GM23338 (cell line): ENCODE measurements at regions not wholly inside any gene's neighbourhood (a gene's known extent, or its start where the extent isn't known, plus 50 kb on each side); places are given as distances from the start of the nearest gene placed in this dataset.

Experiments used
- EZH2 ChIP-seq: fragments of 200-600 bp; sonication (generic); IDR thresholded peaks from one replicate; pipeline ENCODE4 v1.8.0; 2017; ENCODE audit warnings: antibody characterized with exemption, mild to moderate bottlenecking, low read depth; ENCODE audit not compliant: unreplicated experiment
- EZH2phosphoT487 ChIP-seq: fragments of 200-600 bp; sonication (generic); IDR thresholded peaks from one replicate; pipeline ENCODE4 v1.8.1; 2018; ENCODE audit warnings: antibody characterized with exemption; ENCODE audit not compliant: unreplicated experiment
- POLR2AphosphoS5 ChIP-seq: IDR thresholded peaks from 2 replicates; pipeline ENCODE4 v1.6.1; 2016; ENCODE audit warnings: antibody characterized with exemption, low read depth
- ZNF331 ChIP-seq: fragments of 250-450 bp; sonication (Bioruptor Pico); IDR thresholded peaks from 2 replicates; pipeline ENCODE4 v1.5.0; 2020; ENCODE audit warnings: low read depth, mild to moderate bottlenecking, moderate library complexity
- TF ChIP-seq, protein P1 (sequence below): fragments of 250-450 bp; sonication (Bioruptor Pico); IDR thresholded peaks from 2 replicates; pipeline ENCODE4 v1.5.0; 2020; ENCODE audit warnings: mild to moderate bottlenecking, moderate library complexity
- TF ChIP-seq, protein P2 (sequence below), 2 experiments: fragments of 200-600 bp in 1 of 2; sonication (generic) in 1 of 2; conservative IDR thresholded peaks; 2 replicates each; pipeline versions ENCODE4 v1.5.1 to v1.6.1; 2016 to 2017; ENCODE audit warnings: antibody characterized with exemption in 2 of 2, low read depth in 2 of 2, mild to moderate bottlenecking in 2 of 2, moderate library complexity in 1 of 2
- TF ChIP-seq, protein P3 (sequence below): IDR thresholded peaks from one replicate; pipeline ENCODE4 v1.6.1; 2018; ENCODE audit warnings: antibody characterized with exemption; ENCODE audit not compliant: unreplicated experiment

DNA sequence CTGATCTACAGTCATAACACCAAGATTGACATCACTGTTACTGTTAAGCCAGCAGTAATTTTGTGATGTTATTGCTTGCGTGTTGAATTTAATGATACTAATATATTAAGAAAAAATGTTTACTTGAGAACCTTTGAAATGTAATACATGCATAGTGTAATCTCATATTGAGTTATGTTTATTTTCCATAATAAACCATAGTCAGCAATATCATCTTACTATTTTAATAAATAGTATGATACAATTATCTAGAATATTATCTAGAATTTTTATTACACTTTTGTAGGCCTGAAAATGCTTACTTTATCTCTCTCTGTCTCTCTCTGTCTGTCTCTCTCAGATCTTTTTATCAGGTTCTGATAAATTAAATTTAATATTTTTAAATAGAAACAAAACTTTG is 843.1 kb downstream of the KCNT2 start:
- no peak for TF ChIP-seq EZH2phosphoT487
- TF ChIP-seq, protein P1, sequence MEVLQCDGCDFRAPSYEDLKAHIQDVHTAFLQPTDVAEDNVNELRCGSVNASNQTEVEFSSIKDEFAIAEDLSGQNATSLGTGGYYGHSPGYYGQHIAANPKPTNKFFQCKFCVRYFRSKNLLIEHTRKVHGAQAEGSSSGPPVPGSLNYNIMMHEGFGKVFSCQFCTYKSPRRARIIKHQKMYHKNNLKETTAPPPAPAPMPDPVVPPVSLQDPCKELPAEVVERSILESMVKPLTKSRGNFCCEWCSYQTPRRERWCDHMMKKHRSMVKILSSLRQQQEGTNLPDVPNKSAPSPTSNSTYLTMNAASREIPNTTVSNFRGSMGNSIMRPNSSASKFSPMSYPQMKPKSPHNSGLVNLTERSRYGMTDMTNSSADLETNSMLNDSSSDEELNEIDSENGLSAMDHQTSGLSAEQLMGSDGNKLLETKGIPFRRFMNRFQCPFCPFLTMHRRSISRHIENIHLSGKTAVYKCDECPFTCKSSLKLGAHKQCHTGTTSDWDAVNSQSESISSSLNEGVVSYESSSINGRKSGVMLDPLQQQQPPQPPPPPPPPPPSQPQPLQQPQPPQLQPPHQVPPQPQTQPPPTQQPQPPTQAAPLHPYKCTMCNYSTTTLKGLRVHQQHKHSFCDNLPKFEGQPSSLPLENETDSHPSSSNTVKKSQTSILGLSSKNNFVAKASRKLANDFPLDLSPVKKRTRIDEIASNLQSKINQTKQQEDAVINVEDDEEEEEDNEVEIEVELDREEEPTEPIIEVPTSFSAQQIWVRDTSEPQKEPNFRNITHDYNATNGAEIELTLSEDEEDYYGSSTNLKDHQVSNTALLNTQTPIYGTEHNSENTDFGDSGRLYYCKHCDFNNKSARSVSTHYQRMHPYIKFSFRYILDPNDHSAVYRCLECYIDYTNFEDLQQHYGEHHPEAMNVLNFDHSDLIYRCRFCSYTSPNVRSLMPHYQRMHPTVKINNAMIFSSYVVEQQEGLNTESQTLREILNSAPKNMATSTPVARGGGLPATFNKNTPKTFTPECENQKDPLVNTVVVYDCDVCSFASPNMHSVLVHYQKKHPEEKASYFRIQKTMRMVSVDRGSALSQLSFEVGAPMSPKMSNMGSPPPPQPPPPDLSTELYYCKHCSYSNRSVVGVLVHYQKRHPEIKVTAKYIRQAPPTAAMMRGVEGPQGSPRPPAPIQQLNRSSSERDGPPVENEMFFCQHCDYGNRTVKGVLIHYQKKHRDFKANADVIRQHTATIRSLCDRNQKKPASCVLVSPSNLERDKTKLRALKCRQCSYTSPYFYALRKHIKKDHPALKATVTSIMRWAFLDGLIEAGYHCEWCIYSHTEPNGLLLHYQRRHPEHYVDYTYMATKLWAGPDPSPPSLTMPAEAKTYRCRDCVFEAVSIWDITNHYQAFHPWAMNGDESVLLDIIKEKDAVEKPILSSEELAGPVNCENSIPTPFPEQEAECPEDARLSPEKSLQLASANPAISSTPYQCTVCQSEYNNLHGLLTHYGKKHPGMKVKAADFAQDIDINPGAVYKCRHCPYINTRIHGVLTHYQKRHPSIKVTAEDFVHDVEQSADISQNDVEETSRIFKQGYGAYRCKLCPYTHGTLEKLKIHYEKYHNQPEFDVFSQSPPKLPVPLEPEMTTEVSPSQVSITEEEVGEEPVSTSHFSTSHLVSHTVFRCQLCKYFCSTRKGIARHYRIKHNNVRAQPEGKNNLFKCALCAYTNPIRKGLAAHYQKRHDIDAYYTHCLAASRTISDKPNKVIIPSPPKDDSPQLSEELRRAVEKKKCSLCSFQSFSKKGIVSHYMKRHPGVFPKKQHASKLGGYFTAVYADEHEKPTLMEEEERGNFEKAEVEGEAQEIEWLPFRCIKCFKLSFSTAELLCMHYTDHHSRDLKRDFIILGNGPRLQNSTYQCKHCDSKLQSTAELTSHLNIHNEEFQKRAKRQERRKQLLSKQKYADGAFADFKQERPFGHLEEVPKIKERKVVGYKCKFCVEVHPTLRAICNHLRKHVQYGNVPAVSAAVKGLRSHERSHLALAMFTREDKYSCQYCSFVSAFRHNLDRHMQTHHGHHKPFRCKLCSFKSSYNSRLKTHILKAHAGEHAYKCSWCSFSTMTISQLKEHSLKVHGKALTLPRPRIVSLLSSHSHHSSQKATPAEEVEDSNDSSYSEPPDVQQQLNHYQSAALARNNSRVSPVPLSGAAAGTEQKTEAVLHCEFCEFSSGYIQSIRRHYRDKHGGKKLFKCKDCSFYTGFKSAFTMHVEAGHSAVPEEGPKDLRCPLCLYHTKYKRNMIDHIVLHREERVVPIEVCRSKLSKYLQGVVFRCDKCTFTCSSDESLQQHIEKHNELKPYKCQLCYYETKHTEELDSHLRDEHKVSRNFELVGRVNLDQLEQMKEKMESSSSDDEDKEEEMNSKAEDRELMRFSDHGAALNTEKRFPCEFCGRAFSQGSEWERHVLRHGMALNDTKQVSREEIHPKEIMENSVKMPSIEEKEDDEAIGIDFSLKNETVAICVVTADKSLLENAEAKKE (CRISPR knock-in tag): no peak
- TF ChIP-seq, protein P2, sequence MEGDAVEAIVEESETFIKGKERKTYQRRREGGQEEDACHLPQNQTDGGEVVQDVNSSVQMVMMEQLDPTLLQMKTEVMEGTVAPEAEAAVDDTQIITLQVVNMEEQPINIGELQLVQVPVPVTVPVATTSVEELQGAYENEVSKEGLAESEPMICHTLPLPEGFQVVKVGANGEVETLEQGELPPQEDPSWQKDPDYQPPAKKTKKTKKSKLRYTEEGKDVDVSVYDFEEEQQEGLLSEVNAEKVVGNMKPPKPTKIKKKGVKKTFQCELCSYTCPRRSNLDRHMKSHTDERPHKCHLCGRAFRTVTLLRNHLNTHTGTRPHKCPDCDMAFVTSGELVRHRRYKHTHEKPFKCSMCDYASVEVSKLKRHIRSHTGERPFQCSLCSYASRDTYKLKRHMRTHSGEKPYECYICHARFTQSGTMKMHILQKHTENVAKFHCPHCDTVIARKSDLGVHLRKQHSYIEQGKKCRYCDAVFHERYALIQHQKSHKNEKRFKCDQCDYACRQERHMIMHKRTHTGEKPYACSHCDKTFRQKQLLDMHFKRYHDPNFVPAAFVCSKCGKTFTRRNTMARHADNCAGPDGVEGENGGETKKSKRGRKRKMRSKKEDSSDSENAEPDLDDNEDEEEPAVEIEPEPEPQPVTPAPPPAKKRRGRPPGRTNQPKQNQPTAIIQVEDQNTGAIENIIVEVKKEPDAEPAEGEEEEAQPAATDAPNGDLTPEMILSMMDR (conservative IDR thresholded peaks at IDR 0.05; ENCODE audit: low read depth in 2 of 2): no peak
- TF ChIP-seq POLR2AphosphoS5: no peak
- TF ChIP-seq, protein P3, sequence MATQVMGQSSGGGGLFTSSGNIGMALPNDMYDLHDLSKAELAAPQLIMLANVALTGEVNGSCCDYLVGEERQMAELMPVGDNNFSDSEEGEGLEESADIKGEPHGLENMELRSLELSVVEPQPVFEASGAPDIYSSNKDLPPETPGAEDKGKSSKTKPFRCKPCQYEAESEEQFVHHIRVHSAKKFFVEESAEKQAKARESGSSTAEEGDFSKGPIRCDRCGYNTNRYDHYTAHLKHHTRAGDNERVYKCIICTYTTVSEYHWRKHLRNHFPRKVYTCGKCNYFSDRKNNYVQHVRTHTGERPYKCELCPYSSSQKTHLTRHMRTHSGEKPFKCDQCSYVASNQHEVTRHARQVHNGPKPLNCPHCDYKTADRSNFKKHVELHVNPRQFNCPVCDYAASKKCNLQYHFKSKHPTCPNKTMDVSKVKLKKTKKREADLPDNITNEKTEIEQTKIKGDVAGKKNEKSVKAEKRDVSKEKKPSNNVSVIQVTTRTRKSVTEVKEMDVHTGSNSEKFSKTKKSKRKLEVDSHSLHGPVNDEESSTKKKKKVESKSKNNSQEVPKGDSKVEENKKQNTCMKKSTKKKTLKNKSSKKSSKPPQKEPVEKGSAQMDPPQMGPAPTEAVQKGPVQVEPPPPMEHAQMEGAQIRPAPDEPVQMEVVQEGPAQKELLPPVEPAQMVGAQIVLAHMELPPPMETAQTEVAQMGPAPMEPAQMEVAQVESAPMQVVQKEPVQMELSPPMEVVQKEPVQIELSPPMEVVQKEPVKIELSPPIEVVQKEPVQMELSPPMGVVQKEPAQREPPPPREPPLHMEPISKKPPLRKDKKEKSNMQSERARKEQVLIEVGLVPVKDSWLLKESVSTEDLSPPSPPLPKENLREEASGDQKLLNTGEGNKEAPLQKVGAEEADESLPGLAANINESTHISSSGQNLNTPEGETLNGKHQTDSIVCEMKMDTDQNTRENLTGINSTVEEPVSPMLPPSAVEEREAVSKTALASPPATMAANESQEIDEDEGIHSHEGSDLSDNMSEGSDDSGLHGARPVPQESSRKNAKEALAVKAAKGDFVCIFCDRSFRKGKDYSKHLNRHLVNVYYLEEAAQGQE: no peak
- no peak for TF ChIP-seq ZNF331 (CRISPR knock-in tag)
- TF ChIP-seq EZH2: no peak
